Endothelial cell (in vitro differentiated cells): ENCODE measurements at regions not wholly inside any gene's neighbourhood (a gene's known extent, or its start where the extent isn't known, plus 50 kb on each side); places are given as distances from the start of the nearest gene placed in this dataset.
"Not testable (repeated sequence)": the region's sequence is repeated elsewhere in the genome, so short reads cannot be mapped to it uniquely, and the experiment has no call there.

Experiments used
- DNase-seq: peaks from one replicate; pipeline ENCODE4 v3.0.0; 2021; ENCODE audit warnings: low spot score
- H3K27ac Mint-ChIP-seq: one replicate; pipeline ENCODE4 v1.8.0; 2021; ENCODE audit warnings: mixed read lengths, inconsistent platforms; ENCODE audit not compliant: unreplicated experiment
- H3K27me3 Mint-ChIP-seq: one replicate; pipeline ENCODE4 v1.8.0; 2021; ENCODE audit warnings: mild to moderate bottlenecking, moderate library complexity, mixed read lengths, inconsistent platforms; ENCODE audit not compliant: unreplicated experiment
- H3K36me3 Mint-ChIP-seq: one replicate; pipeline ENCODE4 v1.8.0; 2021; ENCODE audit warnings: mild to moderate bottlenecking, low read depth, mixed read lengths, inconsistent platforms; ENCODE audit not compliant: unreplicated experiment
- H3K4me1 Mint-ChIP-seq: one replicate; pipeline ENCODE4 v1.8.0; 2021; ENCODE audit warnings: mild to moderate bottlenecking, mixed read lengths, inconsistent platforms; ENCODE audit not compliant: unreplicated experiment
- H3K4me3 Mint-ChIP-seq: one replicate; pipeline ENCODE4 v1.8.0; 2021; ENCODE audit warnings: mild to moderate bottlenecking, mixed read lengths, inconsistent platforms; ENCODE audit not compliant: unreplicated experiment
- H3K9me3 Mint-ChIP-seq: one replicate; pipeline ENCODE4 v1.8.0; 2021; ENCODE audit warnings: mixed read lengths, inconsistent platforms; ENCODE audit not compliant: unreplicated experiment
- TF ChIP-seq, protein P1 (sequence below): fragments of 200-600 bp; sonication (generic); IDR thresholded peaks from one replicate; pipeline ENCODE4 v1.5.0; 2021; ENCODE audit warnings: antibody characterized with exemption; ENCODE audit not compliant: unreplicated experiment

DNA sequence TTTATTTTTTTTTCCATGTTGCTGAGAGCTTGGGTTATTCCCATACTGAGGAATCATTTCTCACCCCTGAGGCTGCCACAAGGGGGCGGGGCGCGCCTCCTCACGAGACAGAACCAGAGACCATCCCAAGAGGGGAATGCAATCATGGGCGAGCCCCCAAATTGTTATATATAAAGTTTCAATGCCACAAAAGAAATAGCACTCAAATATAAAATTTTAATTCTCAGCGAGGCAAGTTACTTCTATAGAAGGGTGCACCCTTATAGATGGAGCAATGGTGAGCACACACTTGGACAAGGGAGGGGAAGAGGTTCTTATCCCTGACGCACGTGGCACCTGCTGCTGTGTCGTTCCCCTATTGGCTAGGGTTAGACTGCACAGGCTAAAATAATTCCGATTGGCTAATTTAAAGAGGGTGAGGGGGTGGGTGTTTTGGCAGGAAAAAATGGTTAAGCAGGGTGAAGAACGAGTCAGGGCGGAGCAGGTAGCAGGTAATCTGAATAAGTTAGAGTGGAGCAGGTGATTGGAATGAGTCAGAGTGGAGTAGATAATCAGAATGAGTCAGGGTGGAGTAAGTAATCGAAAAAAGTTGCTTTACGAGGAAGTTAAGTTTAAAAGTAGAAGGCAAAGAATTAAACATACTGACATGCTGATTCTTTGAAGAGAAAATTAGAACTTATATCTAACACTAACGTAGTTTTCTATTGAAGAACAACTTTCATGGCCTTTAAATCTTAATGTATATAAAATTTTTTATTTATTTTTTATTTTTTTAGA lies 177.5 kb downstream of the MTCL1 start:
- peaks cover 7% of the 10 kb centered on the region for H3K9me3 Mint-ChIP-seq
- no peak overlapping the region for H3K4me3 Mint-ChIP-seq
- DNase-seq = no peak
- TF ChIP-seq, protein P1, sequence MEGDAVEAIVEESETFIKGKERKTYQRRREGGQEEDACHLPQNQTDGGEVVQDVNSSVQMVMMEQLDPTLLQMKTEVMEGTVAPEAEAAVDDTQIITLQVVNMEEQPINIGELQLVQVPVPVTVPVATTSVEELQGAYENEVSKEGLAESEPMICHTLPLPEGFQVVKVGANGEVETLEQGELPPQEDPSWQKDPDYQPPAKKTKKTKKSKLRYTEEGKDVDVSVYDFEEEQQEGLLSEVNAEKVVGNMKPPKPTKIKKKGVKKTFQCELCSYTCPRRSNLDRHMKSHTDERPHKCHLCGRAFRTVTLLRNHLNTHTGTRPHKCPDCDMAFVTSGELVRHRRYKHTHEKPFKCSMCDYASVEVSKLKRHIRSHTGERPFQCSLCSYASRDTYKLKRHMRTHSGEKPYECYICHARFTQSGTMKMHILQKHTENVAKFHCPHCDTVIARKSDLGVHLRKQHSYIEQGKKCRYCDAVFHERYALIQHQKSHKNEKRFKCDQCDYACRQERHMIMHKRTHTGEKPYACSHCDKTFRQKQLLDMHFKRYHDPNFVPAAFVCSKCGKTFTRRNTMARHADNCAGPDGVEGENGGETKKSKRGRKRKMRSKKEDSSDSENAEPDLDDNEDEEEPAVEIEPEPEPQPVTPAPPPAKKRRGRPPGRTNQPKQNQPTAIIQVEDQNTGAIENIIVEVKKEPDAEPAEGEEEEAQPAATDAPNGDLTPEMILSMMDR = no peak
- peaks cover 5% of the 10 kb centered on the region for H3K36me3 Mint-ChIP-seq
- no peak overlapping the region for H3K27ac Mint-ChIP-seq
- H3K27me3 Mint-ChIP-seq = no peaks in the 10 kb centered on the region
- H3K4me1 Mint-ChIP-seq = no peaks in the 10 kb centered on the region

DNA sequence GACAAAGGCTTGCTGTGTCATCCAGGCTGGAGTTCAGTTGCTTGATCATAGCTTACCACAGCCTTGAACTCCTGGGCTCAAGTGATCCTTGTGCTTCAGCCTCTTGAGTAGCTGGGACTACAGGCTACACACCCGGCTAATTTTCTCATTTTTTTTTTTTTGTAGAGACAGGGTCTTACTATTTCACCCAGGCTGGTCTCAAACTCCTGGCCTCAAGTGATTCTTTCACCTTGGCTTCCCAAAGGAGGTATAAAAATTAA lies 178.0 kb downstream of the MTCL1 start:
- H3K27ac Mint-ChIP-seq = no peak overlapping the region
- H3K27me3 Mint-ChIP-seq = no peaks in the 10 kb centered on the region
- TF ChIP-seq, protein P1 = no peak
- DNase-seq = no peak
- H3K9me3 Mint-ChIP-seq = peaks cover 7% of the 10 kb centered on the region
- H3K4me3 Mint-ChIP-seq = no peak overlapping the region
- H3K4me1 Mint-ChIP-seq = no peaks in the 10 kb centered on the region
- H3K36me3 Mint-ChIP-seq = peaks cover 5% of the 10 kb centered on the region

- H3K27me3 Mint-ChIP-seq, DNase-seq, H3K4me3 Mint-ChIP-seq, H3K36me3 Mint-ChIP-seq, H3K27ac Mint-ChIP-seq, H3K4me1 Mint-ChIP-seq, H3K9me3 Mint-ChIP-seq: not testable (repeated sequence)
These were observed 182.5 kb downstream of the MTCL1 start for GRCh38 chr18:8887877-8888276.

GRCh38 chr18:8889489-8889888 lies 184.1 kb downstream of the MTCL1 start:
- peaks cover 6% of the 10 kb centered on the region for H3K9me3 Mint-ChIP-seq
- no peak overlapping the region for H3K27ac Mint-ChIP-seq
- no peaks in the 10 kb centered on the region for H3K27me3 Mint-ChIP-seq
- no peak for DNase-seq
- H3K36me3 Mint-ChIP-seq = no peaks in the 10 kb centered on the region
- no peak overlapping the region for H3K4me3 Mint-ChIP-seq
- TF ChIP-seq, protein P1 = no peak
- no peaks in the 10 kb centered on the region for H3K4me1 Mint-ChIP-seq

GRCh38 chr18:8890503-8890902 lies 185.1 kb downstream of the MTCL1 start:
- not testable (repeated sequence) for H3K27ac Mint-ChIP-seq, H3K4me1 Mint-ChIP-seq, DNase-seq, H3K4me3 Mint-ChIP-seq, H3K36me3 Mint-ChIP-seq, H3K9me3 Mint-ChIP-seq, H3K27me3 Mint-ChIP-seq

DNA sequence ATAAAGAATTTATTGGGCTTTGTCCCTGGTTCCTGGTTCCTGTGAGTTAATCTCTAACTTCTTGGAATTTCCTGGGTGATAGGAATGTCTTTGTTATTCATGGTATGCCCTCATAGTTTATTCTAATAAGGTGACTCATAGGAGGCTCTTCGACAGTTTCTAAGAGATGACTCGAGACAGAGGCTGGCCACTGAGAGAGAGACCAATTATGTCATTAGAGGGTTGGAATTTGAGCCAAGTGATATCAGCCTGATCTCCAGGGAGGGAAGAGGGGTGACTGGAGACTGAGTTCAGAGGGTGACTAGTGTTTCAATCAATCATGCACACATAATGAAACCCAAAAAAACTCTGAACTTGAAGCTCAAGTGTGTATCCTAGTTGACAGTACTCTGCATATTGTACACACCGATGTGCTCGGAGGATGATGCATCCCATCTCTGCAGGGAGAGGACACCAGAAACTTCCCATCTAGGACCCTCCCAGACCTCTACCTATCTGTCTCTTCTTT lies 185.7 kb downstream of the MTCL1 start:
- Mint-ChIP-seq H3K4me3 (no peak overlapping the region), H3K27me3 (no peaks in the 10 kb centered on the region), H3K9me3 (peaks cover 6% of the 10 kb centered on the region), H3K27ac (no peak overlapping the region), H3K36me3 (no peaks in the 10 kb centered on the region), H3K4me1 (no peaks in the 10 kb centered on the region)
- DNase-seq = no peak
- TF ChIP-seq, protein P1 = no peak
